NCI-H524 treated with DMSO at 0.1 percent for 48 hours (cell line): ENCODE measurements at regions not wholly inside any gene's neighbourhood (a gene's known extent, or its start where the extent isn't known, plus 50 kb on each side); places are given as distances from the start of the nearest gene placed in this dataset.

Experiments
- DNase-seq: peaks from one replicate; lab custom pipeline; 2025; lab: John Stamatoyannopoulos, UW

GRCh38 chr6:170232186-170233002 lies 58.5 kb downstream of the DLL1 start:
- DNase-seq = no peak

GRCh38 chr6:170231293-170232185 lies 59.3 kb downstream of the DLL1 start:
- no peak for DNase-seq

- no peak for DNase-seq
Measured at GRCh38 chr6:170230520-170231292, 60.2 kb downstream of the DLL1 start.

GRCh38 chr6:170229851-170230519 lies 60.9 kb downstream of the DLL1 start:
- DNase-seq = no peak

- DNase-seq = no peak
Measured at GRCh38 chr6:170229396-170229795, 61.5 kb downstream of the DLL1 start.

- DNase-seq = no peak
Measured at GRCh38 chr6:170228946-170229310, 62.0 kb downstream of the DLL1 start.

- no peak for DNase-seq
Measured at GRCh38 chr6:170227996-170228945, 62.6 kb downstream of the DLL1 start.

GRCh38 chr6:170227521-170227983 lies 63.3 kb downstream of the DLL1 start:
- no peak for DNase-seq

GRCh38 chr6:170226647-170227046 lies 64.2 kb downstream of the DLL1 start:
- DNase-seq = no peak

GRCh38 chr6:170225852-170226417 lies 64.9 kb downstream of the DLL1 start:
- DNase-seq = no peak

GRCh38 chr6:170224694-170225660 lies 65.9 kb downstream of the DLL1 start:
- DNase-seq = no peak

GRCh38 chr6:170223718-170224693 lies 66.9 kb downstream of the DLL1 start:
- DNase-seq = no peak

- no peak for DNase-seq
Measured at GRCh38 chr6:170222498-170223471, 68.1 kb downstream of the DLL1 start.

- DNase-seq = no peak
Measured at GRCh38 chr6:170221753-170222400, 69.0 kb downstream of the DLL1 start.

- DNase-seq = no peak
Measured at GRCh38 chr6:170221052-170221752, 69.7 kb downstream of the DLL1 start.
